Mucosa of stomach (tissue), 1 donor: ENCODE measurements at regions not wholly inside any gene's neighbourhood (a gene's known extent, or its start where the extent isn't known, plus 50 kb on each side); places are given as distances from the start of the nearest gene placed in this dataset.

Source experiments
- H3K27me3 ChIP-seq: one replicate; pipeline ENCODE4 v1.7.0; 2013; ENCODE audit warnings: mild to moderate bottlenecking, low read length; ENCODE audit not compliant: control insufficient read depth, insufficient read depth
- H3K36me3 ChIP-seq: one replicate; pipeline ENCODE4 v1.7.0; 2013; ENCODE audit warnings: low read length; ENCODE audit not compliant: control insufficient read depth, insufficient read depth
- H3K4me1 ChIP-seq: one replicate; pipeline ENCODE4 v1.7.0; 2013; ENCODE audit warnings: mild to moderate bottlenecking, low read length; ENCODE audit not compliant: control insufficient read depth, insufficient read depth
- H3K4me3 ChIP-seq: one replicate; pipeline ENCODE4 v1.7.0; 2013; ENCODE audit warnings: low read length
- H3K9ac ChIP-seq: one replicate; pipeline ENCODE4 v1.7.0; 2013; ENCODE audit warnings: mild to moderate bottlenecking, low read length, moderate library complexity
- H3K9me3 ChIP-seq: one replicate; pipeline ENCODE4 v1.7.0; 2013; ENCODE audit warnings: mild to moderate bottlenecking, low read length, moderate library complexity; ENCODE audit not compliant: control insufficient read depth
- donor health status: Pancreatic carcinoma.

GRCh38 chr6:168255283-168255881, 64.2 kb downstream of the DACT2 start:
- Histone ChIP-seq H3K9me3 (no peaks in the 10 kb centered on the region), H3K36me3 (no peaks in the 10 kb centered on the region), H3K4me3 (no peak overlapping the region), H3K9ac (no peak overlapping the region), H3K27me3 (peaks cover 6% of the 10 kb centered on the region), H3K4me1 (peaks cover 2% of the 10 kb centered on the region)

GRCh38 chr6:168252267-168252666, 67.3 kb downstream of the DACT2 start:
- Histone ChIP-seq H3K27me3 (peaks cover 6% of the 10 kb centered on the region), H3K4me3 (no peak overlapping the region), H3K9me3 (no peaks in the 10 kb centered on the region), H3K4me1 (peaks cover 28% of the 10 kb centered on the region), H3K9ac (no peak overlapping the region), H3K36me3 (no peaks in the 10 kb centered on the region)

- Histone ChIP-seq H3K27me3 (peaks cover 4% of the 10 kb centered on the region), H3K36me3 (no peaks in the 10 kb centered on the region), H3K4me3 (no peak overlapping the region), H3K9ac (no peak overlapping the region), H3K4me1 (peaks cover 30% of the 10 kb centered on the region), H3K9me3 (no peaks in the 10 kb centered on the region)
These were observed 69.3 kb downstream of the DACT2 start for GRCh38 chr6:168250250-168250649.

- H3K36me3 ChIP-seq: no peaks in the 10 kb centered on the region
- no peak overlapping the region for H3K4me3 ChIP-seq
- no peak overlapping the region for H3K9ac ChIP-seq
- no peaks in the 10 kb centered on the region for H3K9me3 ChIP-seq
- peaks cover 8% of the 10 kb centered on the region for H3K27me3 ChIP-seq
- peaks cover 30% of the 10 kb centered on the region for H3K4me1 ChIP-seq
These were observed 69.8 kb downstream of the DACT2 start for GRCh38 chr6:168249746-168250145.

- no peak overlapping the region for H3K4me3 ChIP-seq
- H3K9ac ChIP-seq: no peak overlapping the region
- peaks cover 30% of the 10 kb centered on the region for H3K4me1 ChIP-seq
These were observed 71.4 kb downstream of the DACT2 start for GRCh38 chr6:168248148-168248620.

GRCh38 chr6:168247443-168248147, 72.0 kb downstream of the DACT2 start:
- Histone ChIP-seq H3K4me1 (peaks cover 30% of the 10 kb centered on the region), H3K9ac (no peak overlapping the region), H3K27me3 (peaks cover 8% of the 10 kb centered on the region), H3K4me3 (no peak overlapping the region), H3K36me3 (no peaks in the 10 kb centered on the region), H3K9me3 (no peaks in the 10 kb centered on the region)

More at GRCh38 chr6:168248148-168248620, 71.4 kb downstream of the DACT2 start:
- H3K27me3 ChIP-seq: peaks cover 8% of the 10 kb centered on the region
- H3K36me3 ChIP-seq: no peaks in the 10 kb centered on the region
- no peaks in the 10 kb centered on the region for H3K9me3 ChIP-seq

- H3K9ac ChIP-seq: no peak overlapping the region
- H3K9me3 ChIP-seq: no peaks in the 10 kb centered on the region
- H3K4me1 ChIP-seq: peaks cover 29% of the 10 kb centered on the region
- H3K4me3 ChIP-seq: no peak overlapping the region
- no peaks in the 10 kb centered on the region for H3K36me3 ChIP-seq
- peaks cover 13% of the 10 kb centered on the region for H3K27me3 ChIP-seq
These were observed 74.5 kb downstream of the DACT2 start for GRCh38 chr6:168244961-168245551.

GRCh38 chr6:168243812-168244376, 75.7 kb downstream of the DACT2 start:
- no peaks in the 10 kb centered on the region for H3K36me3 ChIP-seq
- H3K4me3 ChIP-seq: no peak overlapping the region
- no peak overlapping the region for H3K9ac ChIP-seq
- no peaks in the 10 kb centered on the region for H3K9me3 ChIP-seq
- H3K4me1 ChIP-seq: peaks cover 18% of the 10 kb centered on the region
- peaks cover 10% of the 10 kb centered on the region for H3K27me3 ChIP-seq

GRCh38 chr6:168242940-168243225, 76.7 kb downstream of the DACT2 start:
- Histone ChIP-seq H3K4me1 (peaks cover 8% of the 10 kb centered on the region), H3K9me3 (no peaks in the 10 kb centered on the region), H3K9ac (no peak overlapping the region), H3K27me3 (peaks cover 10% of the 10 kb centered on the region), H3K36me3 (no peaks in the 10 kb centered on the region), H3K4me3 (no peak overlapping the region)

GRCh38 chr6:168242111-168242939, 77.3 kb downstream of the DACT2 start:
- H3K4me3 ChIP-seq: no peak overlapping the region
- peaks cover 10% of the 10 kb centered on the region for H3K27me3 ChIP-seq

GRCh38 chr6:168240160-168240559, 79.4 kb downstream of the DACT2 start:
- Histone ChIP-seq H3K4me3 (no peak overlapping the region), H3K9ac (no peak overlapping the region), H3K4me1 (no peaks in the 10 kb centered on the region), H3K27me3 (peaks cover 10% of the 10 kb centered on the region), H3K9me3 (no peaks in the 10 kb centered on the region), H3K36me3 (no peaks in the 10 kb centered on the region)

More at GRCh38 chr6:168242111-168242939, 77.3 kb downstream of the DACT2 start:
- Histone ChIP-seq H3K9ac (no peak overlapping the region), H3K9me3 (no peaks in the 10 kb centered on the region), H3K36me3 (no peaks in the 10 kb centered on the region), H3K4me1 (peaks cover 2% of the 10 kb centered on the region)
